HL-60 (cell line): ENCODE measurements at regions not wholly inside any gene's neighbourhood (a gene's known extent, or its start where the extent isn't known, plus 50 kb on each side); places are given as distances from the start of the nearest gene placed in this dataset.

Experiments used
- CTCF ChIP-seq: IDR thresholded peaks from one replicate; pipeline ENCODE4 v1.5.1; 2011; ENCODE audit warnings: low read length, control low read depth, inconsistent platforms; ENCODE audit not compliant: insufficient read depth
- POLR2AphosphoS5 ChIP-seq: IDR thresholded peaks from 2 replicates; pipeline ENCODE4 v1.6.1; 2012; ENCODE audit warnings: low read depth
- REST ChIP-seq: IDR thresholded peaks from 2 replicates; pipeline ENCODE4 v1.6.1; 2012; ENCODE audit warnings: low read depth; ENCODE audit not compliant: insufficient replicate concordance

- TF ChIP-seq CTCF (no peak), POLR2AphosphoS5 (no peak), REST (no peak)
Measured at GRCh38 chr10:111974325-111974724, 209.2 kb downstream of the GPAM start.
